WTC11 (cell line): ENCODE measurements at regions not wholly inside any gene's neighbourhood (a gene's known extent, or its start where the extent isn't known, plus 50 kb on each side); places are given as distances from the start of the nearest gene placed in this dataset.

ENCODE experiments used
- CREB1 ChIP-seq: sonication (generic); formaldehyde crosslinking; IDR thresholded peaks from 2 replicates; pipeline ENCODE4 v1.8.0; 2023; ENCODE audit warnings: mild to moderate bottlenecking, missing genetic modification reagents
- ETV6 ChIP-seq: sonication (generic); formaldehyde crosslinking; IDR thresholded peaks from 2 replicates; pipeline ENCODE4 v1.8.1; 2022; ENCODE audit warnings: mild to moderate bottlenecking, missing genetic modification reagents
- FOXK1 ChIP-seq: sonication (generic); formaldehyde crosslinking; IDR thresholded peaks from 2 replicates; pipeline ENCODE4 v1.8.0; 2022; ENCODE audit warnings: mild to moderate bottlenecking, moderate library complexity, missing genetic modification reagents
- SP1 ChIP-seq: sonication (generic); formaldehyde crosslinking; conservative IDR thresholded peaks from 2 replicates; pipeline ENCODE4 v1.8.1; 2022; ENCODE audit warnings: missing genetic modification reagents
- TP53 ChIP-seq: sonication (generic); formaldehyde crosslinking; IDR thresholded peaks from 2 replicates; pipeline ENCODE4 v1.8.1; 2023; ENCODE audit warnings: mild to moderate bottlenecking, missing genetic modification reagents
- ZNF416 ChIP-seq: fragments of 250-450 bp; sonication (Bioruptor Pico); IDR thresholded peaks from 2 replicates; pipeline ENCODE4 v1.9.0; 2021; ENCODE audit warnings: mild to moderate bottlenecking, inconsistent platforms
- ZNF423 ChIP-seq: fragments of 250-450 bp; sonication (Bioruptor Pico); IDR thresholded peaks from 2 replicates; pipeline ENCODE4 v2.1.2; 2022; ENCODE audit warnings: mild to moderate bottlenecking, moderate library complexity
- TF ChIP-seq, protein P1 (sequence below): fragments of 200-600 bp; IDR thresholded peaks from 2 replicates; pipeline ENCODE4 v1.8.0; 2022; ENCODE audit warnings: antibody characterized with exemption
- TF ChIP-seq, protein P2 (sequence below): fragments of 250-450 bp; sonication (Bioruptor Pico); conservative IDR thresholded peaks from 2 replicates; pipeline ENCODE4 v1.9.0; 2021; ENCODE audit warnings: mild to moderate bottlenecking
- TF ChIP-seq, protein P3 (sequence below): sonication (generic); formaldehyde crosslinking; IDR thresholded peaks from 2 replicates; pipeline ENCODE4 v1.8.1; 2023; ENCODE audit warnings: mild to moderate bottlenecking, missing genetic modification reagents, borderline replicate concordance
- TF ChIP-seq, protein P4 (sequence below): sonication (generic); formaldehyde crosslinking; IDR thresholded peaks from 2 replicates; pipeline ENCODE4 v1.8.1; 2023; ENCODE audit warnings: mild to moderate bottlenecking, missing genetic modification reagents, moderate library complexity

DNA sequence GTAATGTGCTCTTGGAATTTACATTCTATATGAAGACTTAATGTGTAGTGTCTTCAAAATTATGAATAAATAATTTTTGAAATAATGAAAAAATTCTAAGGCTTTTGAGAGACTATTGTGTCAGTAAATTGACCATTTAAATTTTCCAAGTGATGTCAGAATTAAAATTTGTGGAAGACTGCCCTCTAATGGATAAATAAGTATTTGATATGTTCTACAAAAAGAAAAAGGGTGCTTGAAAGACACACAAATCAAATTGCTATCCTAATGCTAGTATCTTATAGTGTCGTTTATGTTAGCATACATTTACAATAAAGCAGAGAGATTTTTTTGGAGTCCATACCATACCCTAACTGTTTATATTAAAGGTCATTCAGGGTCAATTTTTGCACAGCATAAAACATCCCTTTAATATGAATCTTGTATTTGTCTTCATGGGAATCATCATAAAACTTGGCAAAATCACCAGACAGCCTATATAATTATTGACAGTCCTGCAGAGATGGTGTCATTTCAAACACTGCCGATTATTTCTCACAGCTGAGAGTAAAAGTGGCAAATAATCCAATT lies 120.8 kb upstream of the SLC27A6 start:
- TF ChIP-seq ZNF423 (CRISPR knock-in tag): no peak
- TF ChIP-seq FOXK1 (CRISPR knock-in tag): no peak
- TF ChIP-seq, protein P1, sequence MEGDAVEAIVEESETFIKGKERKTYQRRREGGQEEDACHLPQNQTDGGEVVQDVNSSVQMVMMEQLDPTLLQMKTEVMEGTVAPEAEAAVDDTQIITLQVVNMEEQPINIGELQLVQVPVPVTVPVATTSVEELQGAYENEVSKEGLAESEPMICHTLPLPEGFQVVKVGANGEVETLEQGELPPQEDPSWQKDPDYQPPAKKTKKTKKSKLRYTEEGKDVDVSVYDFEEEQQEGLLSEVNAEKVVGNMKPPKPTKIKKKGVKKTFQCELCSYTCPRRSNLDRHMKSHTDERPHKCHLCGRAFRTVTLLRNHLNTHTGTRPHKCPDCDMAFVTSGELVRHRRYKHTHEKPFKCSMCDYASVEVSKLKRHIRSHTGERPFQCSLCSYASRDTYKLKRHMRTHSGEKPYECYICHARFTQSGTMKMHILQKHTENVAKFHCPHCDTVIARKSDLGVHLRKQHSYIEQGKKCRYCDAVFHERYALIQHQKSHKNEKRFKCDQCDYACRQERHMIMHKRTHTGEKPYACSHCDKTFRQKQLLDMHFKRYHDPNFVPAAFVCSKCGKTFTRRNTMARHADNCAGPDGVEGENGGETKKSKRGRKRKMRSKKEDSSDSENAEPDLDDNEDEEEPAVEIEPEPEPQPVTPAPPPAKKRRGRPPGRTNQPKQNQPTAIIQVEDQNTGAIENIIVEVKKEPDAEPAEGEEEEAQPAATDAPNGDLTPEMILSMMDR: no peak
- no peak for TF ChIP-seq TP53 (CRISPR knock-in tag)
- no peak for TF ChIP-seq ZNF416
- TF ChIP-seq CREB1 (CRISPR knock-in tag): no peak
- TF ChIP-seq ETV6 (CRISPR knock-in tag): no peak
- TF ChIP-seq, protein P2, sequence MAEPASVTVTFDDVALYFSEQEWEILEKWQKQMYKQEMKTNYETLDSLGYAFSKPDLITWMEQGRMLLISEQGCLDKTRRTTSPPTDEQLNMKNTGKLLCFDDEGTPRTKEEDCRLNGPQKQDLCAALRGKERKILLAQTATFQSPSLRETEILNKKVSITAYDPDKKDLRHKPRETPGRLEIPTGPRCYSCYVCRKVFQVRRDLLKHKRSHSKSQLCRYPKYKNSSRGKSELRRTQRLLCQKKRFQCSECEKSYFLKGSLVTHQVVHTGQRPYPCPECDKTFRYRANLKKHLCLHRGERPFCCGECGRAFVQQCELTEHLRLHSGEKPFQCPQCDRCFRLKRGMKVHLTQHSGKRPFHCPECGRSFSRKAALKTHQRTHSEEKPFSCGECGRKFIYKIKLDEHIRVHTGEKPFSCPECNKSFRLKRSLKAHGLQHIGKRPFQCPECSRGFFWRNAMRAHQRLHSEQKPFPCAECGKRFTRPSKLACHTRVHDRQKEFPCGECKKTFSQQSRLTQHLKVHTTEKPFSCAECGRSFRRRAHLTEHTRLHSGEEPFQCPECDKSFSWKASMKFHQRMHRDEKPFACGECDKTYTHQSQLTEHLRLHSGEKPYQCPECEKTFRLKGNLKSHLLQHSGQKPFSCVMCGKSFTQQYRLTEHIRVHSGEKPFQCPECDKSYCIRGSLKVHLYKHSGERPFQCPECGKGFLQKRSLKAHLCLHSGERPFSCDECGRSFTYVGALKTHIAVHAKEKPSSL: no peak
- TF ChIP-seq, protein P3, sequence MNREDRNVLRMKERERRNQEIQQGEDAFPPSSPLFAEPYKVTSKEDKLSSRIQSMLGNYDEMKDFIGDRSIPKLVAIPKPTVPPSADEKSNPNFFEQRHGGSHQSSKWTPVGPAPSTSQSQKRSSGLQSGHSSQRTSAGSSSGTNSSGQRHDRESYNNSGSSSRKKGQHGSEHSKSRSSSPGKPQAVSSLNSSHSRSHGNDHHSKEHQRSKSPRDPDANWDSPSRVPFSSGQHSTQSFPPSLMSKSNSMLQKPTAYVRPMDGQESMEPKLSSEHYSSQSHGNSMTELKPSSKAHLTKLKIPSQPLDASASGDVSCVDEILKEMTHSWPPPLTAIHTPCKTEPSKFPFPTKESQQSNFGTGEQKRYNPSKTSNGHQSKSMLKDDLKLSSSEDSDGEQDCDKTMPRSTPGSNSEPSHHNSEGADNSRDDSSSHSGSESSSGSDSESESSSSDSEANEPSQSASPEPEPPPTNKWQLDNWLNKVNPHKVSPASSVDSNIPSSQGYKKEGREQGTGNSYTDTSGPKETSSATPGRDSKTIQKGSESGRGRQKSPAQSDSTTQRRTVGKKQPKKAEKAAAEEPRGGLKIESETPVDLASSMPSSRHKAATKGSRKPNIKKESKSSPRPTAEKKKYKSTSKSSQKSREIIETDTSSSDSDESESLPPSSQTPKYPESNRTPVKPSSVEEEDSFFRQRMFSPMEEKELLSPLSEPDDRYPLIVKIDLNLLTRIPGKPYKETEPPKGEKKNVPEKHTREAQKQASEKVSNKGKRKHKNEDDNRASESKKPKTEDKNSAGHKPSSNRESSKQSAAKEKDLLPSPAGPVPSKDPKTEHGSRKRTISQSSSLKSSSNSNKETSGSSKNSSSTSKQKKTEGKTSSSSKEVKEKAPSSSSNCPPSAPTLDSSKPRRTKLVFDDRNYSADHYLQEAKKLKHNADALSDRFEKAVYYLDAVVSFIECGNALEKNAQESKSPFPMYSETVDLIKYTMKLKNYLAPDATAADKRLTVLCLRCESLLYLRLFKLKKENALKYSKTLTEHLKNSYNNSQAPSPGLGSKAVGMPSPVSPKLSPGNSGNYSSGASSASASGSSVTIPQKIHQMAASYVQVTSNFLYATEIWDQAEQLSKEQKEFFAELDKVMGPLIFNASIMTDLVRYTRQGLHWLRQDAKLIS (CRISPR knock-in tag): no peak
- no peak for TF ChIP-seq SP1 (CRISPR knock-in tag)
- TF ChIP-seq, protein P4, sequence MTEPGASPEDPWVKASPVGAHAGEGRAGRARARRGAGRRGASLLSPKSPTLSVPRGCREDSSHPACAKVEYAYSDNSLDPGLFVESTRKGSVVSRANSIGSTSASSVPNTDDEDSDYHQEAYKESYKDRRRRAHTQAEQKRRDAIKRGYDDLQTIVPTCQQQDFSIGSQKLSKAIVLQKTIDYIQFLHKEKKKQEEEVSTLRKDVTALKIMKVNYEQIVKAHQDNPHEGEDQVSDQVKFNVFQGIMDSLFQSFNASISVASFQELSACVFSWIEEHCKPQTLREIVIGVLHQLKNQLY: no peak
